Small intestine (tissue), 7 donors: ENCODE measurements at regions not wholly inside any gene's neighbourhood (a gene's known extent, or its start where the extent isn't known, plus 50 kb on each side); places are given as distances from the start of the nearest gene placed in this dataset.

ENCODE experiments used
- DNase-seq, 2 donors: peaks; one replicate each; pipeline versions ENCODE4 v3.0.0 to v3.0.0-alpha.2; 2013
- FAIRE-seq: peaks from 2 replicates; lab custom pipeline; 2012; peaks lifted over from hg19 to GRCh38; lab: Jason Lieb, UNC
- H3K27ac ChIP-seq, 3 donors: one replicate each; pipeline ENCODE4 v1.5.1; 2013; ENCODE audit warnings: low read length in 2 of 3, mild to moderate bottlenecking in 2 of 3, control low read depth in 1 of 3, inconsistent platforms in 1 of 3, low read depth in 1 of 3, moderate library complexity in 1 of 3
- H3K27me3 ChIP-seq, 3 donors: one replicate each; pipeline ENCODE4 v1.6.1; 2013; ENCODE audit warnings: low read length in 3 of 3, inconsistent platforms in 1 of 3; ENCODE audit not compliant: control insufficient read depth in 3 of 3, insufficient read depth in 3 of 3
- H3K36me3 ChIP-seq, 3 donors: one replicate each; pipeline ENCODE4 v1.6.1; 2013; ENCODE audit warnings: low read length in 3 of 3, inconsistent platforms in 1 of 3, low read depth in 1 of 3, mild to moderate bottlenecking in 1 of 3, moderate library complexity in 1 of 3; ENCODE audit not compliant: control insufficient read depth in 3 of 3, insufficient read depth in 2 of 3
- H3K4me1 ChIP-seq, 3 donors: one replicate each; pipeline ENCODE4 v1.6.1; 2013; ENCODE audit warnings: low read length in 2 of 3, inconsistent platforms in 1 of 3, low read depth in 1 of 3, mild to moderate bottlenecking in 1 of 3, moderate library complexity in 1 of 3; ENCODE audit not compliant: control insufficient read depth in 3 of 3, insufficient read depth in 2 of 3
- H3K4me3 ChIP-seq, 3 donors: one replicate each; pipeline ENCODE4 v1.5.1; 2013; ENCODE audit warnings: low read length in 3 of 3, control low read depth in 1 of 3, inconsistent platforms in 1 of 3, low read depth in 1 of 3, mild to moderate bottlenecking in 1 of 3, moderate library complexity in 1 of 3
- H3K9me3 ChIP-seq, 2 donors: one replicate each; pipeline ENCODE4 v1.6.1; 2013; ENCODE audit warnings: low read depth in 1 of 2, low read length in 1 of 2; ENCODE audit not compliant: control insufficient read depth in 2 of 2, insufficient read depth in 1 of 2
- WGBS, 3 donors: extraction: QIAGEN DNeasy Blood & Tissue Kit; methylation state at CpG; one replicate each; pipeline ENCODE4 v1.1.7; 2013; 5-methylcytosine and 5-hydroxymethylcytosine counted together
- donor health status: healthy with polysubstance abuse.
- donor health status: control.
- donor health status: control.
- donor health status: Bipolar disorder and iron deficiency.
- donor health status: healthy.

- Histone ChIP-seq H3K9me3 (no peaks in the 10 kb centered on the region), H3K27ac (no peak overlapping the region), H3K4me3 (no peak overlapping the region), H3K36me3 (no peaks in the 10 kb centered on the region), H3K27me3 (no peaks in the 10 kb centered on the region), H3K4me1 (no peaks in the 10 kb centered on the region)
- FAIRE-seq: no peak
- peak in 1 of 2 donors; percentile 39 for DNase-seq
These were observed 116.5 kb downstream of the SPRY2 start for GRCh38 chr13:80224468-80224867.

DNA sequence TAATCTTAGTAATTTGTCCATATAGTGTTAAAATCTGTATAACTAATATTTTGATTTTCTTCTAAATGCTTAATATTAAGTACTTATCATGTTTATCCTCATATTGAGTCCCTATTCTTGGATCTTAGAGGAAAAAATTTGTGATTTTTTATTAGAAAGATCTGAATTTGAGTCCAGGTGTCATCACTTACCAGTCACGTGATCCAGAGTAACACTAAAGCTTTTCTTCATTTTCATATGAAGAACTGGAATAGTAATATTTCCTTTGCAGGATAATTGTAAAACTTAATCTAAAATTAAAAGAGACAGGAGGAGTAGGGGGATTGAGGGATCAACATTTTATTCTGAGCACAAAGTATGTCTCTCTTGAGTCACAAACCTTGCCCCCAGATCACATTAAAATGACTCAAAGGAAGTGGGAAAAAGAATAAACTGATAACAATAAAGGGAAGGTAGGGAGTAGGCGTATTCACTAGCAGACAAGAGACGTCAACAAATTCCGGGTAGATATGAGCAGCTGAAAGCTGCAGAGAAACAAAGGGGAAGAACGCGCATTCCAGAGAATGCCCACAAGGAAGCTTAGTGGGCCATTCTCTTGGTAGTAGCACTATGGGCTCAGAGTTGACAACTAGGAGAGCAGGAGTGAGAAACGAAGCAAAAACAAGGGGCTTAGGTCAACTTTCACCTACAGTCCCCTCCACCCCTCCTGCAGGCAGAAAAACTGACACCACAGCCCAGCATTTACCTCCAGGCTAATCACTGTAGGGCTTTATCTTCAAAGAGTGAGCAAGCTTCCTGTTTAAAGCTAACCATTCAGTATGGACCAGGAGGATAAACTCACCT, 123.1 kb downstream of the SPRY2 start:
- no peaks in the 10 kb centered on the region for H3K36me3 ChIP-seq
- H3K4me1 ChIP-seq: no peaks in the 10 kb centered on the region
- no peak overlapping the region for H3K4me3 ChIP-seq
- 80 to 85% (median 81%) methylated on average over 7 of the region's 7 CpGs for whole genome bisulfite sequencing, 3 donors
- H3K27me3 ChIP-seq: no peaks in the 10 kb centered on the region
- peak in 1 of 2 donors; percentile 8 for DNase-seq
- no peak overlapping the region for H3K27ac ChIP-seq
- FAIRE-seq: no peak
- no peaks in the 10 kb centered on the region for H3K9me3 ChIP-seq

DNA sequence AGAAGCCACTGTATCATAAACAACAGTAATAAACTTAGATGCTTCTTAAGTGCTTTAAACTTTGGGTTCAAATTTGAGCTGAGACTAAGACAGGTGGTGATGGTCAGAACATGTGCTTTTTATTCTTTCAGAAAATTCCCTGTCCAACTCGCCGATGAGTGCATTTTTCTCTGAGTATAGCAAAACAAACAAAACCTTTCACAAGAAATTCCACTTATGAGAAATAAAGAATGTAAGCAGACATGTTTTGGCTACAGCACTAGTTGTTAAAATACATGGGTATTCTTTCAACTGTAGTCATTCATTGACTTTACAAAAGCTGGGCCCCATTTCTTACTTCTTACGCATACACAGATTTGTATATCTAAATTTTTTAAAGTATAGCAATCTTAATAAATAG, 125.6 kb downstream of the SPRY2 start:
- 63 to 81% (median 65%) methylated on average over 3 of the region's 3 CpGs for WGBS, 3 donors
- Histone ChIP-seq H3K36me3 (no peaks in the 10 kb centered on the region), H3K4me3 (no peak overlapping the region), H3K9me3 (no peaks in the 10 kb centered on the region), H3K27me3 (no peaks in the 10 kb centered on the region), H3K27ac (no peak overlapping the region), H3K4me1 (no peaks in the 10 kb centered on the region)
- no peak for FAIRE-seq
- no peak for DNase-seq

DNA sequence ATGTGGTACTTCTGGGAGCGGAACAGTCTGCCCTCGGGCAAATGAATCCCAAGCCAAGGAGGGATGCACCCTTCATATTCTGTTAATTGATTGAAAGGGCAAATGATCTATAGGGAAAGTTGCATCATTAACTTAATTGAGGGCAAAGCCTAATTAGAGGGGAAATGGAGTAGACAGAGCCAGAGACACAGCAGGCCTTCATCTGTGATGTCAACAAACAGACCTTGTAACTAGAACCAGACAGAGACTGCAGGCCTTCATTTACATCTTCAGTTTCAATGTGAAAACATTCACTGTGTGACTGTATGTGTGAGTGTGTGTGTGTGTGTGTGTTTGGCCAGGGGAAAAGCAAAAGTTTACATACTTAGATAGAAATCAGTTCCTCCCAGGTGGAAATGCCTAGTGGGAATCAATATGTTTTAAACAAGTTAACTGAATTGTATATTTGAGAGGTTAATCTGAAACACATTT, 126.4 kb downstream of the SPRY2 start:
- no peak overlapping the region for H3K27ac ChIP-seq
- H3K4me1 ChIP-seq: no peaks in the 10 kb centered on the region
- no peaks in the 10 kb centered on the region for H3K27me3 ChIP-seq
- no peaks in the 10 kb centered on the region for H3K36me3 ChIP-seq
- FAIRE-seq (no peak), DNase-seq (peak in 1 of 2 donors; percentile 13)
- WGBS, 3 donors: 85 to 95% (median 88%) methylated on average over 2 of the region's 2 CpGs
- H3K9me3 ChIP-seq: no peaks in the 10 kb centered on the region
- H3K4me3 ChIP-seq: no peak overlapping the region

DNA sequence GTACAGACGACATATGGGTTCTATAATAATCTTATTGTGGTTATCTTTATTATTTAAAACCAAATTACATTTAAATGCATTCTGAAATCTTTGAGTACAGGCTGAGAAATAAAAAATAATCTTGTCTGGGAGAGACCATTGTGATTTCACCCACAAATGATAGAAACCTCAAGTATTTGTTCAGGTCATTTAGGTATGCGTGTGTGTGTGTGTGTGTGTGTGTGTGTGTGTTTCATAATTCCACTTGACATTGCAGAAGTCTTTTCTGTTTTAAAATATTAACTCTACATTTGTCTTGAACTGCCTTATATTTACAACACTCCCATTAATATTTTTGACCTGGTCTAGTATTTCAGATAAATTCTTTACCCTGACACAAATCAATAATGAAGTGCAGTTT, 126.9 kb downstream of the SPRY2 start:
- WGBS, 3 donors: 58 to 78% (median 63%) methylated on average over 2 of the region's 2 CpGs
- Histone ChIP-seq H3K9me3 (no peaks in the 10 kb centered on the region), H3K36me3 (no peaks in the 10 kb centered on the region), H3K27ac (no peak overlapping the region), H3K27me3 (no peaks in the 10 kb centered on the region), H3K4me3 (no peak overlapping the region), H3K4me1 (no peaks in the 10 kb centered on the region)
- DNase-seq (no peak), FAIRE-seq (no peak)

DNA sequence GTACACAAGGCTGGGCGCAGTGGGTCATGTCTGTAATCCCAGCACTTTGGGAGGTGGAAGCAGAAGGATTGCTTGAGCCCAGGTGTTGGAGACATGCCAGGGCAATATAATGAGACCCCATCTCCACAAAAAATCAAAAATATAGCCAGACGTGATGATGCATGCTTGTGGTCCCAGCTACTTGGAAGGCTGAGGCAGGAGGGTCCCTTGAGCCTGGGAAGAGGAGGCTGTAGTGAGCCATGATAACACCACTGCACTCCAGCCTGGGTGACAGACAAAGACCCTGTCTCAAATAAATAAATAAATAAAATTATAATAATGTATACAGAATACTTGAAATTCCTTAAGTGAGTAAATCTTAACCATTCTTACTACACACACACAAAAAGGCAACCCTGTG, 127.7 kb downstream of the SPRY2 start:
- Histone ChIP-seq H3K4me3 (no peak overlapping the region), H3K9me3 (no peaks in the 10 kb centered on the region), H3K4me1 (no peaks in the 10 kb centered on the region), H3K27me3 (no peaks in the 10 kb centered on the region), H3K36me3 (no peaks in the 10 kb centered on the region), H3K27ac (no peak overlapping the region)
- no peak for FAIRE-seq
- no peak for DNase-seq
- WGBS, 3 donors: 87 to 92% (median 89%) methylated on average over 2 of the region's 2 CpGs

- Histone ChIP-seq H3K36me3 (no peaks in the 10 kb centered on the region), H3K27me3 (no peaks in the 10 kb centered on the region), H3K9me3 (no peaks in the 10 kb centered on the region), H3K4me3 (no peak overlapping the region), H3K27ac (no peak overlapping the region), H3K4me1 (no peaks in the 10 kb centered on the region)
- DNase-seq (no peak), FAIRE-seq (no peak)
- WGBS, 3 donors: 89 to 97% (median 95%) methylated on average over 2 of the region's 2 CpGs
These were observed 129.4 kb downstream of the SPRY2 start for GRCh38 chr13:80211566-80211965.

GRCh38 chr13:80204642-80205041, 136.3 kb downstream of the SPRY2 start:
- no peak for DNase-seq
- no peak overlapping the region for H3K27ac ChIP-seq
- no peak for FAIRE-seq
- no peaks in the 10 kb centered on the region for H3K9me3 ChIP-seq
- no peak overlapping the region for H3K4me3 ChIP-seq
- H3K36me3 ChIP-seq: no peaks in the 10 kb centered on the region
- no peaks in the 10 kb centered on the region for H3K27me3 ChIP-seq
- no peaks in the 10 kb centered on the region for H3K4me1 ChIP-seq
- WGBS, 3 donors: 71 to 84% (median 78%) methylated on average over 2 of the region's 2 CpGs

DNA sequence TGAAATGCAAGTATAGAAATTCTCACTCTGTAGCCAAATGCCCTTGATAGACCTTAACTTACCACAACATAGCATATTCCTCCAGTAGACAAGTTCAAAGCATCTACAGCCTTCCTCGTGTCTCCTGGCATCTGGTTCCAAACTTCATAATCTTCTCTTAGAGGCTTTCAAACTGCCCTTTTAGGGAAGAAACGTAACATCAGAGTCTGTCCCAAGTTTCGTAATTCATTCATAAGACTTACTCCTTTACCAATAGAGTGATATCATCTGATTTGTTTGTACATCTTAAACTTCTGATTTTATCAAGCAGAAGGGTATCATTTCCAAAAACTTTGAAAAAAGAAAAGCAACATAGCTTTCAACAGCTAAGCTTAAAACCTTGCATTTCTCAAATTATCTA, 137.4 kb downstream of the SPRY2 start:
- Histone ChIP-seq H3K4me3 (no peak overlapping the region), H3K36me3 (no peaks in the 10 kb centered on the region), H3K9me3 (no peaks in the 10 kb centered on the region), H3K4me1 (no peaks in the 10 kb centered on the region), H3K27ac (no peak overlapping the region), H3K27me3 (no peaks in the 10 kb centered on the region)
- DNase-seq (no peak), FAIRE-seq (no peak)
- WGBS, 3 donors: 68 to 82% (median 80%) methylated on average over 3 of the region's 3 CpGs
